ENCODE measurements at regions not wholly inside any gene's neighbourhood (a gene's known extent, or its start where the extent isn't known, plus 50 kb on each side); places are given as distances from the start of the nearest gene placed in this dataset.

DNA sequence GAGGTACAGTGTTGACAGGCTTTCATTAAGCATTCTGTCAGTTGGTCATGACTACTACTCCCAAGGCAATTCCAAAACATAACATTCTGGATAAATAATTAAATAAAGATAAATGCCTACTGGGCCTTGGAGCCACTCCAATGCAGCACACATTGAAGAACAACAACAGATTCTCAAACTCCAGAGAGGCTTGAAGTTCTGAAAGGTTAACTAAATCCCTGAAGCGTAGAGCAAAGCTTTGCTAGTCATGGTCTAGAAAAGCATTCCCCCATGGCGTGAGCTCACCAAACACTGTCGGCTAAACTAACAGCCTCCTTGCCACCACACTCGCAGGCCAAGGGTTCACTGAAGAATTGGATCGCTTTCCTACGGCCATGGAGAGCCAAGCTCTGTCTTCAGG lies 268.0 kb downstream of the ATG4C start:
- TF ChIP-seq EZH2phosphoT487 (IDR thresholded peaks at IDR 0.05; ENCODE audit: borderline replicate concordance): no peak
- TF ChIP-seq, protein P1, sequence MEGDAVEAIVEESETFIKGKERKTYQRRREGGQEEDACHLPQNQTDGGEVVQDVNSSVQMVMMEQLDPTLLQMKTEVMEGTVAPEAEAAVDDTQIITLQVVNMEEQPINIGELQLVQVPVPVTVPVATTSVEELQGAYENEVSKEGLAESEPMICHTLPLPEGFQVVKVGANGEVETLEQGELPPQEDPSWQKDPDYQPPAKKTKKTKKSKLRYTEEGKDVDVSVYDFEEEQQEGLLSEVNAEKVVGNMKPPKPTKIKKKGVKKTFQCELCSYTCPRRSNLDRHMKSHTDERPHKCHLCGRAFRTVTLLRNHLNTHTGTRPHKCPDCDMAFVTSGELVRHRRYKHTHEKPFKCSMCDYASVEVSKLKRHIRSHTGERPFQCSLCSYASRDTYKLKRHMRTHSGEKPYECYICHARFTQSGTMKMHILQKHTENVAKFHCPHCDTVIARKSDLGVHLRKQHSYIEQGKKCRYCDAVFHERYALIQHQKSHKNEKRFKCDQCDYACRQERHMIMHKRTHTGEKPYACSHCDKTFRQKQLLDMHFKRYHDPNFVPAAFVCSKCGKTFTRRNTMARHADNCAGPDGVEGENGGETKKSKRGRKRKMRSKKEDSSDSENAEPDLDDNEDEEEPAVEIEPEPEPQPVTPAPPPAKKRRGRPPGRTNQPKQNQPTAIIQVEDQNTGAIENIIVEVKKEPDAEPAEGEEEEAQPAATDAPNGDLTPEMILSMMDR (conservative IDR thresholded peaks at IDR 0.05; ENCODE audit: low read length): no peak
